ENCODE measurements at regions not wholly inside any gene's neighbourhood (a gene's known extent, or its start where the extent isn't known, plus 50 kb on each side); places are given as distances from the start of the nearest gene placed in this dataset.

DNA sequence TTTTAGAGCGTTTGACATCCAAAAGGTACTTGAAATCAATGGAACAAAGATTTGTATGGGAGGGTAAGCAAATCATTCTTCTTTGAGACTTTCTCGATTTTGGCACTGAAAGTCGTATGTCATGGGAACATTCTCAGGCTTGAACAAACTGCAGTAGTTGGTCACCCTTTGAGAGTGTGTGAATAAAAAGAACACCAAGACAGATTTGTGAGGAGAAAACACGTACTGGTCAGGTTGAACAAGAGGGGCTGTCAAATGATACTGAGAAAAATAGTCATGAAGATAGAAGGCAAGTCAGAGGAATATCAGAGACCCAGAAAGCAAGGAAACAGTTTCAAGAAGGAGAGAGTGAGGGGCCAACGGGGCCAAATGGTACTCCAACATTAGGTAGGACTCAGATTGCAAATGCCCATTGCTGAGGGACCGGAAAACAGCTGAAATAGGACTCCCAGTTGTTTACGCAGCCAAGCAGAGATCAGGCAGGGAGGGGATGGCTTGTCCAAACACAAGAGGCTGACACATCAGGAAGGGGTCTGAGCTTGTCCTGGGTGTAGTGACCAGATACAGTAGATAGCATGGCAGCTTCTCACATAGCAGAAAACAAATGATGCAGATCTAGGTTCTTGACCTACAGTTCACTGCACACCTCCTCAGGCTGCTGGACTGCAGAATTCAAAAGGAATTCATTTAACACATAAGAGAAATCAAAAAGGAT is 74.5 kb upstream of the MYOCD start:
- no peak for DNase-seq (ENCODE audit: low spot score)
- in situ Hi-C loops (cut with MboI; ENCODE audit: low pct_unique_long_range_greater_than_20kb, low sequenced_read_pairs, unreplicated experiment): no loop called here

DNA sequence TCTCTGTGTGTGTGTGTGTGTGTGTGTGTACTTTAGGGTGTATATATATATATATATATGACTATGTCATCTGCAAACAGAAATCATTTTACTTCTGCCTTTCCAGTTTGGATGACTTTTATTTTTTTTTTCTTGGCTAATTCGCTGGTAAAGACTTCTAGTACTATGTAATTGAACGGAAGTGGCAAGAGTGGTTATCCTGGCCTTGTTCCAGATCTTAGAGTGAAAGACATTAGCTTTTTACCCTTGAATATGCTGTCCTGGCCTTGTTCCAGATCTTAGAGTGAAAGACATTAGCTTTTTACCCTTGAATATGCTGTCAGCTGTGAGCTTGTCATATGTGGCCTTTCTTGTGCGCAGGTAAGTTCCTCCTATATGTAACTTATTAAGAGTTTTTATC is 72.7 kb upstream of the MYOCD start:
- in situ Hi-C loops (cut with MboI; ENCODE audit: low pct_unique_long_range_greater_than_20kb, low sequenced_read_pairs, unreplicated experiment): no loop called here
- TF ChIP-seq, protein P1, sequence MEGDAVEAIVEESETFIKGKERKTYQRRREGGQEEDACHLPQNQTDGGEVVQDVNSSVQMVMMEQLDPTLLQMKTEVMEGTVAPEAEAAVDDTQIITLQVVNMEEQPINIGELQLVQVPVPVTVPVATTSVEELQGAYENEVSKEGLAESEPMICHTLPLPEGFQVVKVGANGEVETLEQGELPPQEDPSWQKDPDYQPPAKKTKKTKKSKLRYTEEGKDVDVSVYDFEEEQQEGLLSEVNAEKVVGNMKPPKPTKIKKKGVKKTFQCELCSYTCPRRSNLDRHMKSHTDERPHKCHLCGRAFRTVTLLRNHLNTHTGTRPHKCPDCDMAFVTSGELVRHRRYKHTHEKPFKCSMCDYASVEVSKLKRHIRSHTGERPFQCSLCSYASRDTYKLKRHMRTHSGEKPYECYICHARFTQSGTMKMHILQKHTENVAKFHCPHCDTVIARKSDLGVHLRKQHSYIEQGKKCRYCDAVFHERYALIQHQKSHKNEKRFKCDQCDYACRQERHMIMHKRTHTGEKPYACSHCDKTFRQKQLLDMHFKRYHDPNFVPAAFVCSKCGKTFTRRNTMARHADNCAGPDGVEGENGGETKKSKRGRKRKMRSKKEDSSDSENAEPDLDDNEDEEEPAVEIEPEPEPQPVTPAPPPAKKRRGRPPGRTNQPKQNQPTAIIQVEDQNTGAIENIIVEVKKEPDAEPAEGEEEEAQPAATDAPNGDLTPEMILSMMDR (IDR thresholded peaks at IDR 0.05; ENCODE audit: extremely low read depth, insufficient read depth, missing control alignments): no peak

More for the DNA sequence above, 74.5 kb upstream of the MYOCD start:
- TF ChIP-seq, protein P1 (IDR thresholded peaks at IDR 0.05; ENCODE audit: extremely low read depth, insufficient read depth, missing control alignments): no peak

DNA sequence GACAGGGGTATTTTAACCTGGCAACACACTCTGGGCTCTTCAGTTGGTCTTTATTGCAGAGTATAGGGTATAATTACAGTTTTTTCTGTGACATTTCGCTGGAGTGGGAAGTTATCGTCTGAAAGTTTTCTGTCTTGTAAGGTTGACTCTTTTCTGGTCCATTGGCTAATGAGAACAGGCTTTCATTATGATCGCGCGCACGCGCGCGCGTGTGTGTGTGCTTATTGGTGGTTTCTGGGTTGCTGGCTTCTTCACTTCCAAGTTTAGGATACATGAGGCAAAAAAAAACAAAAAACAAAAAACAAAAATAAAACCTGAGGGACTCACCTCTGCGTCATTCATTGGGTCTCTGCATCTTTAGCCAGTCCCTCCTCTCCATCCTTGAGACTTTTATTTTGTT is 68.7 kb upstream of the MYOCD start:
- no peak for DNase-seq (ENCODE audit: low spot score)
- in situ Hi-C loops (cut with MboI; ENCODE audit: low pct_unique_long_range_greater_than_20kb, low sequenced_read_pairs, unreplicated experiment): no loop called here
- TF ChIP-seq, protein P1 (IDR thresholded peaks at IDR 0.05; ENCODE audit: extremely low read depth, insufficient read depth, missing control alignments): no peak

More for the DNA sequence above, 72.7 kb upstream of the MYOCD start:
- DNase-seq (ENCODE audit: low spot score): no peak

DNA sequence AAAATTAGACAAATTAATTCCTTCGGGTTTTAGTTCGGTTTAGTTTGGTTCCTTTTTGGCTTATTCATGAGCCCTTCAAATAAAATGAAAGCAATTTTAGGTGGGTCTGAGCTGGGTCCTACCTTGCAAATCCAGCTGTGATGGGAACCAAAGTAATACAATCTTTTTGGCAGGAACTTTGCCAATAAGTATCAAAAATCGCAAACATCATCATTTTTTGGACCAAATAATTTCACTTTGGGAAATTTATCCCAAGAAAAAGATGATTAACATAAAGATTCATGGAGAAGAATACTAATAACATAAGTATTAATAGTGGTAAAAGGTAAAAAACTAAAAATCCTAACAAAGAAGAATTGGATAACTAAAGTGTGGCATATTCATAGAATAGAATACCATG is 67.8 kb upstream of the MYOCD start:
- DNase-seq (ENCODE audit: low spot score): no peak
- TF ChIP-seq, protein P1 (IDR thresholded peaks at IDR 0.05; ENCODE audit: extremely low read depth, insufficient read depth, missing control alignments): no peak
- in situ Hi-C loops (cut with MboI; ENCODE audit: low pct_unique_long_range_greater_than_20kb, low sequenced_read_pairs, unreplicated experiment): no loop called here

DNA sequence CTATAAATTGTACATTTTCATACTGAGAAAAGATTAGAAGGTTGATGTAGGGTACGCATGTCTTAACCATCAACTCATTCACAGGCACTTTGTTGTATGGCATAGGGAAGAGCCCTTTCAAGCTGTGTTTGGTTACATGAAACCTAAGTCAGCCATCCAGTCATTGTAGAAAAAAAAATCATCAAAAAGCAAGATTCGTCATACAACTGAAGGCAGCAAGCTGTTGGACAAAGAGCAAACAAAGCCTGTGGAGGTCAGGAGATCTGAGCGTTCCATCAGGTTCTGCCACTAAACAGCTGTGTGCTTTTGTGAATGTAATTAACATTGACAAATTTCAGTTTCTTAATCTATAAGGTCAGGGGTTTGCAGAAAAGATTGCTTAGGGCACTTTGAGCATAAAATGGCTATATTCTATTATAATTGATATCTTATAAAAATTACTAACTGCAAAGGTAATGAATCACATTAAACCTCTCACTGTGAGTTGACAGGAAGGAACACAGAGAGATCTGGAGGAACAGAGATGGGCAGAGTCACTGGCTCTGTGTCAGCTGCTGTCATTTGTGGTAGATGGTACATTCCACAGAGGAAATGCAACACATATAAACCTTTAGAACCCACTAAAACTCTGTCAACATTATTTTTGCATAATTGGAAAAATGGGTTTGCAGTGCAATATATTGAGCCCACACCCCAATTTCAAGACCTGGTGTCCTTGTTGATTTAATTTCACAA is 66.3 kb upstream of the MYOCD start:
- TF ChIP-seq, protein P1 (IDR thresholded peaks at IDR 0.05; ENCODE audit: extremely low read depth, insufficient read depth, missing control alignments): no peak
- in situ Hi-C loops (cut with MboI; ENCODE audit: low pct_unique_long_range_greater_than_20kb, low sequenced_read_pairs, unreplicated experiment): no loop called here
- no peak for DNase-seq (ENCODE audit: low spot score)

DNA sequence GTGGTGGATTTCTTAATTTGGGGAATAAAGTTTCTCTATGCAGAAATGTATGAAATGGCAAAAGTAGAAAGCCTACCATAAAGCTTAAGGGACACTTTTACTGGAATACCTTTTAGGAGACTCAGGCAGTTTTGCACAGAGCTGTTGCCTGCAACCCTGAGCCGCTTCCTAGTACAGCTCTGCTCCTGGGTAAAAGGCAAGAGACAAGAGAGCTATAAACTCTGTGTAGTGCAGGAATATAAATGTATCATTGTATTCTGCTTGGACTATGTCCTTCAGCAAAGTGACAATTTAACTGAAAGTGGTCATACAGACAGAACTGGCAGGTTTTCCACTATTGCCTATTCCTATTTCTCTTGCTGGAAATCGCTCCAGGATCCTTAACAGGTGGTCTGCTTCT is 65.3 kb upstream of the MYOCD start:
- TF ChIP-seq, protein P1 (IDR thresholded peaks at IDR 0.05; ENCODE audit: extremely low read depth, insufficient read depth, missing control alignments): no peak
- in situ Hi-C loops (cut with MboI; ENCODE audit: low pct_unique_long_range_greater_than_20kb, low sequenced_read_pairs, unreplicated experiment): no loop called here

More for the DNA sequence above, 65.3 kb upstream of the MYOCD start:
- no peak for DNase-seq (ENCODE audit: low spot score)
